GM21786 (cell line): ENCODE measurements at regions not wholly inside any gene's neighbourhood (a gene's known extent, or its start where the extent isn't known, plus 50 kb on each side); places are given as distances from the start of the nearest gene placed in this dataset.

Experiments
- ATAC-seq: cut with Tn5 transposase; IDR thresholded peaks from one replicate; pipeline ENCODE4 v1.9.1; 2021; ENCODE audit not compliant: unreplicated experiment

GRCh38 chr12:92650228-92650822 lies 52.5 kb upstream of the PLEKHG7 start:
- no peak for ATAC-seq

GRCh38 chr12:92649511-92650227 lies 53.1 kb upstream of the PLEKHG7 start:
- ATAC-seq, result peak; percentile 86

GRCh38 chr12:92648242-92649031 lies 54.4 kb upstream of the PLEKHG7 start:
- ATAC-seq, result no peak

GRCh38 chr12:92641291-92641690 lies 61.5 kb upstream of the PLEKHG7 start:
- ATAC-seq, result no peak

GRCh38 chr12:92640691-92641090 lies 62.1 kb upstream of the PLEKHG7 start:
- ATAC-seq, result no peak

GRCh38 chr12:92639017-92639416 lies 63.8 kb upstream of the PLEKHG7 start:
- no peak for ATAC-seq

- no peak for ATAC-seq
Observed at GRCh38 chr12:92634730-92635129, 68.1 kb upstream of the PLEKHG7 start.

GRCh38 chr12:92634202-92634601 lies 68.6 kb upstream of the PLEKHG7 start:
- no peak for ATAC-seq

GRCh38 chr12:92630968-92631367 lies 71.8 kb upstream of the PLEKHG7 start:
- no peak for ATAC-seq

GRCh38 chr12:92629349-92630065 lies 73.3 kb upstream of the PLEKHG7 start:
- ATAC-seq, result no peak

- no peak for ATAC-seq
Observed at GRCh38 chr12:92628476-92628875, 74.3 kb upstream of the PLEKHG7 start.

GRCh38 chr12:92627511-92627910 lies 75.3 kb upstream of the PLEKHG7 start:
- no peak for ATAC-seq

GRCh38 chr12:92625639-92626310 lies 77.0 kb upstream of the PLEKHG7 start:
- ATAC-seq, result no peak

GRCh38 chr12:92624236-92624635 lies 78.6 kb upstream of the PLEKHG7 start:
- no peak for ATAC-seq

- no peak for ATAC-seq
Observed at GRCh38 chr12:92623386-92623785, 79.4 kb upstream of the PLEKHG7 start.

GRCh38 chr12:92621833-92622232 lies 81.0 kb upstream of the PLEKHG7 start:
- ATAC-seq, result no peak

- ATAC-seq, result no peak
Observed at GRCh38 chr12:92621312-92621711, 81.5 kb upstream of the PLEKHG7 start.

- ATAC-seq, result no peak
Observed at GRCh38 chr12:92619730-92620684, 82.8 kb upstream of the PLEKHG7 start.

- ATAC-seq, result no peak
Observed at GRCh38 chr12:92619026-92619425, 83.8 kb upstream of the PLEKHG7 start.

- ATAC-seq, result no peak
Observed at GRCh38 chr12:92615703-92616102, 87.1 kb upstream of the PLEKHG7 start.
